GM12878 (cell line): ENCODE measurements at regions not wholly inside any gene's neighbourhood (a gene's known extent, or its start where the extent isn't known, plus 50 kb on each side); places are given as distances from the start of the nearest gene placed in this dataset.

Experiments used
- ATAC-seq: fragments of 200-7000 bp; cut with Tn5 transposase; 3 replicates; pipeline ENCODE4 v1.9.1; 2020; ENCODE audit warnings: mild to moderate bottlenecking, moderate library complexity
- BruUV-seq: library from RNA; stranded (reverse); fragments of 400-500 nt; replicated peaks from 2 replicates; lab custom pipeline; 2021; lab: Mats Ljungman, UMichigan
- CTCF ChIA-PET: fragments of 300-600 bp; sonication (Branson Sonifier 250); formaldehyde crosslinking; extraction: SDS; loops from one replicate; lab custom pipeline; 2021; ENCODE audit warnings: inconsistent platforms; lab: Yijun Ruan, JAX
- POLR2A ChIA-PET: fragments of 350-600 bp; formaldehyde crosslinking; extraction: SDS; loops from one replicate; lab custom pipeline; 2021; ENCODE audit warnings: inconsistent platforms; lab: Charles Lee
- RAD21 ChIA-PET: fragments of 300-600 bp; sonication (Branson Sonifier 250); formaldehyde crosslinking; loops from one replicate; lab custom pipeline; 2023; ENCODE audit warnings: antibody characterized with exemption; ENCODE audit not compliant: unreplicated experiment; lab: Charles Lee
- SMC1A ChIA-PET: fragments of 300-600 bp; sonication (Branson Sonifier 250); formaldehyde crosslinking; loops from one replicate; lab custom pipeline; 2023; ENCODE audit not compliant: unreplicated experiment, uncharacterized antibody; lab: Charles Lee
- DNase-seq: peaks from one replicate; pipeline ENCODE4 v3.0.0-alpha.2; 2011; ENCODE audit warnings: low read depth, low spot score
- FAIRE-seq: peaks from 3 replicates; lab custom pipeline; 2011; peaks lifted over from hg19 to GRCh38; lab: Jason Lieb, UNC
- H2AFZ ChIP-seq: 2 replicates; pipeline ENCODE4 v1.6.0; 2011; ENCODE audit warnings: low read depth, low read length, control low read depth; ENCODE audit not compliant: control insufficient read depth
- H3K27ac ChIP-seq: 2 replicates; pipeline ENCODE4 v1.5.1; 2011; ENCODE audit warnings: control low read depth; ENCODE audit not compliant: control insufficient read depth, insufficient read depth
- H3K27me3 ChIP-seq, 2 experiments: replicated peaks in 1 of 2; 2 replicates each; pipeline versions ENCODE4 v1.6.0 to v1.6.1; 2011; ENCODE audit warnings: low read length in 1 of 2; ENCODE audit not compliant: control insufficient read depth in 2 of 2, insufficient read depth in 2 of 2
- H3K36me3 ChIP-seq, 2 experiments: 2 replicates each; pipeline ENCODE4 v1.5.1; 2011; ENCODE audit warnings: low read length in 1 of 2; ENCODE audit not compliant: control insufficient read depth in 2 of 2, insufficient read depth in 2 of 2
- H3K4me1 ChIP-seq: 2 replicates; pipeline ENCODE4 v1.6.1; 2011; ENCODE audit warnings: mild to moderate bottlenecking, low read length, moderate library complexity, mixed read lengths; ENCODE audit not compliant: control insufficient read depth, insufficient read depth
- H3K4me2 ChIP-seq: 2 replicates; pipeline ENCODE4 v1.6.0; 2011; ENCODE audit warnings: control low read depth; ENCODE audit not compliant: control insufficient read depth, insufficient read depth
- H3K4me3 ChIP-seq: fragments of 200-600 bp; sonication (generic); 2 replicates; pipeline ENCODE4 v1.5.1; 2016
- H3K79me2 ChIP-seq: 2 replicates; pipeline ENCODE4 v1.6.0; 2011; ENCODE audit warnings: low read length; ENCODE audit not compliant: control insufficient read depth, insufficient read depth
- H3K9ac ChIP-seq: 2 replicates; pipeline ENCODE4 v1.8.0; 2011; ENCODE audit warnings: low read length, control low read depth, mixed read lengths; ENCODE audit not compliant: control insufficient read depth, insufficient read depth
- H3K9me3 ChIP-seq: replicated peaks from 3 replicates; pipeline ENCODE4 v1.5.1; 2011; ENCODE audit warnings: mild to moderate bottlenecking, low read length; ENCODE audit not compliant: control insufficient read depth, insufficient read depth
- H4K20me1 ChIP-seq: 2 replicates; pipeline ENCODE4 v1.6.0; 2011; ENCODE audit not compliant: control insufficient read depth, insufficient read depth
- ASH2L ChIP-seq: fragments of 300-600, 200-600 bp; sonication (generic); IDR thresholded peaks from 2 replicates; pipeline ENCODE4 v1.6.1; 2017; ENCODE audit warnings: low read depth, mild to moderate bottlenecking, borderline replicate concordance
- CREB1 ChIP-seq: IDR thresholded peaks from 2 replicates; pipeline ENCODE4 v1.6.1; 2012; ENCODE audit warnings: low read depth, mild to moderate bottlenecking, inconsistent platforms
- E2F4 ChIP-seq: IDR thresholded peaks from 2 replicates; pipeline ENCODE4 v1.6.1; 2012; ENCODE audit warnings: low read depth, low read length, improper control_type of control experiment
- FOXK2 ChIP-seq: fragments of 450-650 bp; IDR thresholded peaks from 2 replicates; pipeline ENCODE4 v1.6.1; 2017; ENCODE audit warnings: mild to moderate bottlenecking, moderate library complexity
- IRF3 ChIP-seq: fragments of 450-650 bp; IDR thresholded peaks from 2 replicates; pipeline ENCODE4 v1.6.1; 2014; ENCODE audit warnings: mild to moderate bottlenecking
- IRF4 ChIP-seq: IDR thresholded peaks from 2 replicates; pipeline ENCODE4 v1.6.1; 2011; ENCODE audit warnings: low read depth, low read length
- KAT2A ChIP-seq: conservative IDR thresholded peaks from 2 replicates; pipeline ENCODE4 v1.6.1; 2011; ENCODE audit warnings: low read depth, low read length; ENCODE audit not compliant: control insufficient read depth
- NR2C2 ChIP-seq: IDR thresholded peaks from 2 replicates; pipeline ENCODE4 v1.6.1; 2011; ENCODE audit warnings: borderline replicate concordance, low read depth; ENCODE audit not compliant: control insufficient read depth, insufficient read length
- POLR2AphosphoS2 ChIP-seq: IDR thresholded peaks from 2 replicates; pipeline ENCODE4 v1.6.1; 2011; ENCODE audit warnings: low read depth, mild to moderate bottlenecking, low read length, improper control_type of control experiment, moderate library complexity
- POLR2AphosphoS5 ChIP-seq: IDR thresholded peaks from 2 replicates; pipeline ENCODE4 v1.6.1; 2011; ENCODE audit warnings: mild to moderate bottlenecking, low read length, inconsistent platforms
- SKIL ChIP-seq: fragments of 450-650 bp; IDR thresholded peaks from 2 replicates; pipeline ENCODE4 v1.6.1; 2017; ENCODE audit warnings: mild to moderate bottlenecking, low read depth, inconsistent platforms; ENCODE audit not compliant: poor library complexity, severe bottlenecking
- SP1 ChIP-seq: IDR thresholded peaks from one replicate; pipeline ENCODE4 v1.6.1; 2011; ENCODE audit warnings: low read depth, low read length
- TBL1XR1 ChIP-seq: IDR thresholded peaks from 2 replicates; pipeline ENCODE4 v1.6.1; 2012; ENCODE audit warnings: low read depth, low read length, improper control_type of control experiment
- USF2 ChIP-seq: IDR thresholded peaks from 2 replicates; pipeline ENCODE4 v1.6.1; 2011; ENCODE audit warnings: low read depth, low read length, improper control_type of control experiment, borderline replicate concordance
- ZNF384 ChIP-seq: IDR thresholded peaks from 2 replicates; pipeline ENCODE4 v1.6.1; 2012; ENCODE audit warnings: low read depth, mild to moderate bottlenecking, low read length, improper control_type of control experiment, borderline replicate concordance
- ZNF592 ChIP-seq: fragments of 450-650 bp; IDR thresholded peaks from 2 replicates; pipeline ENCODE4 v1.6.1; 2017; ENCODE audit warnings: mild to moderate bottlenecking, moderate library complexity
- WGBS: methylation state at CpG from one replicate; pipeline ENCODE4 v1.1.6; 2016; ENCODE audit warnings: low lambda C conversion rate; ENCODE audit not compliant: insufficient replicate concordance, insufficient coverage; ENCODE audit errors: missing lambda C conversion rate; 5-methylcytosine and 5-hydroxymethylcytosine counted together
- in situ Hi-C: fragments of 300-500 bp; cut with MboI; formaldehyde crosslinking; loops from 9 replicates; pipeline ENCODE4 v1.14.3; 2018; ENCODE audit warnings: mixed read lengths
- intact Hi-C: fragments of 100-400 bp; cut with micrococcal nuclease; formaldehyde crosslinking; loops from one replicate; pipeline ENCODE4 v1.14.2; 2022; ENCODE audit not compliant: unreplicated experiment

GRCh38 chr1:112778137-112778536, 63.0 kb upstream of the PPM1J start:
- intact Hi-C loops = no loop called here
- no TSS peak for BruUV-seq
- WGBS = 50% methylated on average over 1 of the region's 1 CpG
- Histone ChIP-seq H3K27ac (no peak overlapping the region), H3K36me3 (no peaks in the 10 kb centered on the region), H2AFZ (no peak overlapping the region), H3K4me3 (no peak overlapping the region), H3K9me3 (no peaks in the 10 kb centered on the region), H4K20me1 (no peaks in the 10 kb centered on the region), H3K4me2 (no peak overlapping the region), H3K4me1 (no peaks in the 10 kb centered on the region), H3K9ac (no peak overlapping the region), H3K27me3 (no peaks in the 10 kb centered on the region; a peak in 1 of 4 replicates), H3K79me2 (no peaks in the 10 kb centered on the region)
- in situ Hi-C loops = no loop called here
- RAD21 ChIA-PET = no interaction called here
- CTCF ChIA-PET = interaction anchor here (0.6 to 1.0 kb wide), 3 partner anchors 18 to 62 kb away, joined by 3 to 4 read pairs (median 3); no protein-coding TSS in a partner anchor
- FAIRE-seq (no peak), DNase-seq (no peak), ATAC-seq (no peak)
- POLR2A ChIA-PET = interaction anchor here (0.6 kb wide), 2 partner anchors 214 to 454 kb away, joined by 4 read pairs; no protein-coding TSS in a partner anchor
- SMC1A ChIA-PET = no interaction called here
- TF ChIP-seq IRF4 (no peak), POLR2AphosphoS5 (no peak), E2F4 (no peak), USF2 (no peak), NR2C2 (no peak), ZNF592 (no peak), ZNF384 (no peak), SP1 (no peak), IRF3 (no peak), CREB1 (no peak), POLR2AphosphoS2 (no peak), ASH2L (no peak), SKIL (no peak), FOXK2 (no peak), KAT2A (no peak), TBL1XR1 (no peak)
